ENCODE measurements at regions not wholly inside any gene's neighbourhood (a gene's known extent, or its start where the extent isn't known, plus 50 kb on each side); places are given as distances from the start of the nearest gene placed in this dataset.

- Histone ChIP-seq H2BK120ac (replicated peaks; ENCODE audit: low read depth, low read length) (no peak overlapping the region), H3K36me3 (ENCODE audit: control insufficient read depth in 2 of 4, insufficient read depth in 4 of 4, low read length in 3 of 4) (no peaks in the 10 kb centered on the region), H2AFZ (ENCODE audit: low read length) (no peak overlapping the region), H2BK12ac (ENCODE audit: low read depth, low read length) (no peak overlapping the region), H3K9me3 (ENCODE audit: insufficient read depth in 2 of 2, low read depth in 1 of 2, low read length in 1 of 2) (no peaks in the 10 kb centered on the region), H3K79me1 (ENCODE audit: low read depth, low read length) (no peaks in the 10 kb centered on the region), H4K5ac (ENCODE audit: insufficient read length, low read depth, low read length) (no peak overlapping the region), H3K9ac (replicated peaks in 1 of 4; ENCODE audit: extremely low read depth in 1 of 4, low read depth in 3 of 4, low read length in 3 of 4) (no peak overlapping the region), H3K56ac (replicated peaks; ENCODE audit: insufficient read length, low read depth, low read length) (no peak overlapping the region), H3K4ac (replicated peaks; ENCODE audit: insufficient read length, low read depth, low read length) (no peak overlapping the region), H2BK5ac (ENCODE audit: low read depth, low read length) (no peak overlapping the region), H2BK20ac (ENCODE audit: low read length) (no peak overlapping the region), H2BK15ac (ENCODE audit: low read length) (no peak overlapping the region), H4K91ac (replicated peaks; ENCODE audit: insufficient read length, low read length) (no peak overlapping the region), H3K4me1 (replicated peaks in 1 of 4; ENCODE audit: control insufficient read depth in 3 of 4, insufficient read depth in 4 of 4, low read length in 3 of 4) (no peaks in the 10 kb centered on the region; a peak in 1 of 7 replicates), H3K27ac (ENCODE audit: low read depth, low read length) (no peak overlapping the region), H4K20me1 (replicated peaks in 1 of 2; ENCODE audit: control insufficient read depth in 1 of 2, insufficient read depth in 2 of 2, low read length in 2 of 2) (no peaks in the 10 kb centered on the region), H3K23ac (ENCODE audit: insufficient read length) (no peak overlapping the region), H3K27me3 (replicated peaks in 1 of 4; ENCODE audit: control insufficient read depth in 3 of 4, extremely low read depth in 1 of 4, insufficient read depth in 3 of 4, low read length in 3 of 4) (no peaks in the 10 kb centered on the region), H4K8ac (ENCODE audit: extremely low read depth, insufficient read depth, low read length) (no peak overlapping the region), H3K23me2 (ENCODE audit: low read depth, low read length) (no peaks in the 10 kb centered on the region), H3K79me2 (ENCODE audit: control insufficient read depth in 1 of 2, insufficient read depth in 2 of 2, low read length in 2 of 2) (no peaks in the 10 kb centered on the region), H3K14ac (ENCODE audit: insufficient read length) (no peak overlapping the region), H2AK5ac (ENCODE audit: low read depth, low read length) (no peak overlapping the region), H3K4me3 (ENCODE audit: extremely low read depth in 1 of 4, insufficient read depth in 2 of 4, low read depth in 3 of 4, low read length in 4 of 4) (no peak overlapping the region), H3K18ac (ENCODE audit: extremely low read depth, low read length) (no peak overlapping the region), H3K4me2 (ENCODE audit: insufficient read depth in 1 of 2, low read depth in 2 of 2, low read length in 2 of 2) (no peak overlapping the region)
- FAIRE-seq (no peak), DNase-seq (ENCODE audit: low read depth in 1 of 2, low spot score in 2 of 2) (no peak)
- WGBS, 2 experiments (ENCODE audit: extremely low coverage in 1 of 2, insufficient coverage in 1 of 2, insufficient read length in 1 of 2, insufficient replicate concordance in 2 of 2, low coverage in 1 of 2, low lambda C conversion rate in 2 of 2, missing lambda C conversion rate in 1 of 2): 75% methylated on average over 3 of the region's 3 CpGs; no CpG with 5 or more reads in 1 of the 2 experiments
- POLR2A ChIA-PET (ENCODE audit: partially characterized antibody): no interaction called here
- CTCF ChIA-PET (ENCODE audit: partially characterized antibody): no interaction called here
- no peak for TF ChIP-seq SIRT6 (IDR thresholded peaks at IDR 0.05; ENCODE audit: low read length)
- no peak for TF ChIP-seq SAP30 (IDR thresholded peaks at IDR 0.05; ENCODE audit: insufficient read depth, insufficient replicate concordance, low read length)
- no peak for TF ChIP-seq SP1 (IDR thresholded peaks at IDR 0.05; ENCODE audit: low read depth, low read length)
- no peak for TF ChIP-seq POLR2AphosphoS5 (IDR thresholded peaks at IDR 0.05; ENCODE audit: low read depth, low read length)
- TF ChIP-seq EZH2 (IDR thresholded peaks at IDR 0.05; ENCODE audit: low read depth, low read length, severe bottlenecking): no peak
- no peak for TF ChIP-seq CREB1 (IDR thresholded peaks at IDR 0.05)
- no peak for TF ChIP-seq E2F6 (IDR thresholded peaks at IDR 0.05)
- no peak for TF ChIP-seq TBP (IDR thresholded peaks at IDR 0.05; ENCODE audit: low read depth, low read length)
- no peak for TF ChIP-seq CBX8 (IDR thresholded peaks at IDR 0.05; ENCODE audit: borderline replicate concordance, low read depth, low read length)
- no peak for TF ChIP-seq KDM5A (IDR thresholded peaks at IDR 0.05; ENCODE audit: low read length)
- no peak for TF ChIP-seq EGR1 (IDR thresholded peaks at IDR 0.05; ENCODE audit: borderline replicate concordance, low read depth, low read length)
Observed at GRCh38 chr3:102573483-102574028, 138.7 kb downstream of the ZPLD1 start.
